GM19452 (cell line): ENCODE measurements at regions not wholly inside any gene's neighbourhood (a gene's known extent, or its start where the extent isn't known, plus 50 kb on each side); places are given as distances from the start of the nearest gene placed in this dataset.
"Not testable (repeated sequence)": the region's sequence is repeated elsewhere in the genome, so short reads cannot be mapped to it uniquely, and the experiment has no call there.

Experiments
- ATAC-seq: cut with Tn5 transposase; IDR thresholded peaks from one replicate; pipeline ENCODE4 v1.9.1; 2021; ENCODE audit not compliant: unreplicated experiment

GRCh38 chr2:65920659-65921058, 488.3 kb upstream of the SPRED2 start:
- no peak for ATAC-seq

GRCh38 chr2:65919550-65920188, 487.3 kb upstream of the SPRED2 start:
- ATAC-seq, result no peak

GRCh38 chr2:65918760-65919187, 486.4 kb upstream of the SPRED2 start:
- ATAC-seq, result no peak

- no peak for ATAC-seq
Measured at GRCh38 chr2:65917986-65918385, 485.6 kb upstream of the SPRED2 start.

GRCh38 chr2:65916785-65917295, 484.4 kb upstream of the SPRED2 start:
- ATAC-seq, result no peak

GRCh38 chr2:65916177-65916576, 483.8 kb upstream of the SPRED2 start:
- no peak for ATAC-seq

- ATAC-seq, result no peak
Measured at GRCh38 chr2:65915273-65915672, 482.9 kb upstream of the SPRED2 start.

GRCh38 chr2:65914244-65914786, 481.9 kb upstream of the SPRED2 start:
- ATAC-seq, result no peak

GRCh38 chr2:65913813-65914212, 481.4 kb upstream of the SPRED2 start:
- ATAC-seq, result no peak

- ATAC-seq, result no peak
Measured at GRCh38 chr2:65901756-65902155, 469.4 kb upstream of the SPRED2 start.

- no peak for ATAC-seq
Measured at GRCh38 chr2:65896446-65896845, 464.0 kb upstream of the SPRED2 start.

GRCh38 chr2:65890131-65890530, 457.7 kb upstream of the SPRED2 start:
- not testable (repeated sequence) for ATAC-seq

- no peak for ATAC-seq
Measured at GRCh38 chr2:65885266-65885665, 452.9 kb upstream of the SPRED2 start.

- ATAC-seq, result no peak
Measured at GRCh38 chr2:65881592-65881991, 449.2 kb upstream of the SPRED2 start.

GRCh38 chr2:65880436-65880835, 448.0 kb upstream of the SPRED2 start:
- no peak for ATAC-seq

- no peak for ATAC-seq
Measured at GRCh38 chr2:65878011-65878340, 445.6 kb upstream of the SPRED2 start.

GRCh38 chr2:65877331-65878010, 445.1 kb upstream of the SPRED2 start:
- ATAC-seq, result no peak

GRCh38 chr2:65876114-65876513, 443.7 kb upstream of the SPRED2 start:
- no peak for ATAC-seq

- ATAC-seq, result no peak
Measured at GRCh38 chr2:65870826-65871225, 438.4 kb upstream of the SPRED2 start.

GRCh38 chr2:65869296-65869695, 436.9 kb upstream of the SPRED2 start:
- no peak for ATAC-seq

- ATAC-seq, result no peak
Measured at GRCh38 chr2:65868177-65868576, 435.8 kb upstream of the SPRED2 start.

GRCh38 chr2:65867446-65867845, 435.0 kb upstream of the SPRED2 start:
- ATAC-seq, result no peak
